Ammon's horn (tissue), 1 donor: ENCODE measurements at regions not wholly inside any gene's neighbourhood (a gene's known extent, or its start where the extent isn't known, plus 50 kb on each side); places are given as distances from the start of the nearest gene placed in this dataset.

Experiments used
- DNase-seq: peaks from one replicate; pipeline ENCODE4 v3.0.0-alpha.2; 2016; ENCODE audit warnings: low spot score

- no peak for DNase-seq
Measured at GRCh38 chr15:23514484-23514883, 51.0 kb upstream of the MKRN3 start.

DNA sequence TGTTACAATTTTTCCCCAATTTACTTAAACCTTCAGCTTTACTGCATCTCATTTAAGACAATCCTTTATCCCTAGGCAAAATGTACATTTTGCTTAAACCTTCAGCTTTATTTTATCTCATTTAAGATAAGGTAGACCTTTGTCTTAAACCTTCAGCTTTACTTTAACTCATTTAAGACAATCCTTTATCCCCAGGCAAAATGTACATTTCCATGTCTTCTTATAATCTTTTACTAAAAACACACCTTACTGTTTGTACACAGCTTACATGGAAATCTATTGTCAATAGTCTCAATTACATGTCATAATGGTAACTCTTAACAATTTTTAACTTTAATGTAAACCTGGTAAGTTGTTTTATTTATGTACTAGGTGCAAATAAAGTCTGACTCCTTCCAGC, 58.7 kb upstream of the MKRN3 start:
- no peak for DNase-seq

DNA sequence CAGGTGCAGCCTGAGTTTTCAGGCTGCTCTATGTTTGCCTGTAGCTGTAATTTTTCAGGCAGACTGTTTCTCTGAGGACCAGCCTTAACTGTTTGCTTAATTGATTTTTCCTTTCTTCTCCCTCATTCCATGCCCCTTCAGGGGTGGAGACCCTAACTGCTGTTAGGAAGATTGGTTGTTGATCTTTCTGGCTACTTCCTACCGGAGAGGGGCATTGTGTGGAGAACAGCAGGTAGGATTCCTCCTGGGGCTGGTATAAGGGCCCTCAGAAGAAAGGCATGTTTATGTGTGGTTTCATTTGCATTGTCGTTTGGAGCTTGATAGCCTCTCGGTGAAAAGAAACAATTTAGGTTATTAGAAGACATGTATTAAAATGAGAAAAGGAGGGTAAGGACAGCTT, 56.9 kb upstream of the GOLGA6L2 start:
- DNase-seq: no peak

DNA sequence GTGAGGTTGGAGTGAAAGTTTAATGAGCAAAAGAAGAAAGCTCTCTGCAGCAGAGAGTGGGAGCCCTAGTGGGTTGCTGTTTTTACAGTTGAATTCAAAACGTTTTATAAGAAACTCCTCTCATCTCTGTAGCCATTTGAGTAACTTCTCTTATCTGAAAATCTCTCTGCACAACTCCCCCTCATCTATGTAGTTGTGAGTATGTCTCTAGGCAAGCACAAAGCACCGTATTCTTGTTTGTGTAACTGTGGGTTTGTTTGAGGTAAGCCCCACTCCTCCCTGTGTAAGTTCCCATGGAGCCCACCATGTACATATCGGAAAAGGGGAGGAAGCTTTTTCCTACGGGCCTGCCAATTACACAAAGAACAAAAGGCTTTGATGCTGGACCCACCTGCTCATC, 56.5 kb upstream of the GOLGA6L2 start:
- no peak for DNase-seq

- peak; percentile 38 for DNase-seq
Measured at GRCh38 chr15:23497710-23498111, 50.7 kb upstream of the GOLGA6L2 start.
